ENCODE measurements at regions not wholly inside any gene's neighbourhood (a gene's known extent, or its start where the extent isn't known, plus 50 kb on each side); places are given as distances from the start of the nearest gene placed in this dataset.

DNA sequence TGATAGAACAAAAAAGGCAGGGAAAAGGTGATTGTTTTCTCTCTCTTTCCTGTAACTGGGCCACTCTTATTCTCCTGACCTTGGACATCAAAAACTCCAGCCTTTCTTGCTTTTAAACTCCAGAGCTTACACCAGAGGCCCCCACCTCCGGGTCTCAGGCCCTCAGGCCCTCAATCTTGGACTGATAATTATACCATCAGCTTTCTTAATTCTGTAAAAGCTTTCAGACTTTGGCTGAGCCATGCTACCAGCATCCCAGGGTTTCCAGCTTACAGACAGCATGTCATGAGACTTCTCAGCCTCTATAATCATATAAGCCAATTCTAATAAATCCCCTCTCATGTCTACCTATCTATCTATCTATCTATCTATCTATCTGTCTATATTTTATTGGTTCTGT lies 137.7 kb downstream of the SNX18 start:
- H3K27me3 Mint-ChIP-seq, result no peaks in the 10 kb centered on the region
- TF ChIP-seq CTCF (IDR thresholded peaks at IDR 0.05), result no peak
- peaks cover 34% of the 10 kb centered on the region for H3K4me1 Mint-ChIP-seq
- POLR2A ChIA-PET, result no interaction called here
- H3K27ac Mint-ChIP-seq, result no peak overlapping the region
- H3K9me3 Mint-ChIP-seq, result no peaks in the 10 kb centered on the region
- DNase-seq (no peak), ATAC-seq (ENCODE audit: low read depth) (no peak)
- no peaks in the 10 kb centered on the region for H3K36me3 Mint-ChIP-seq (ENCODE audit: low read depth)
- no peak overlapping the region for H3K4me3 Mint-ChIP-seq
- CTCF ChIA-PET, result no interaction called here
- intact Hi-C loops (cut with micrococcal nuclease), result no loop called here

- Mint-ChIP-seq H3K4me3 (no peak overlapping the region), H3K36me3 (ENCODE audit: low read depth) (no peaks in the 10 kb centered on the region), H3K9me3 (no peaks in the 10 kb centered on the region), H3K27me3 (no peaks in the 10 kb centered on the region), H3K27ac (no peak overlapping the region), H3K4me1 (peaks cover 40% of the 10 kb centered on the region)
- TF ChIP-seq CTCF (IDR thresholded peaks at IDR 0.05), result no peak
- intact Hi-C loops (cut with micrococcal nuclease), result no loop called here
- ChIA-PET CTCF (no interaction called here), POLR2A (no interaction called here)
- ATAC-seq (ENCODE audit: low read depth) (no peak), DNase-seq (no peak)
Observed at GRCh38 chr5:54653956-54654614, 136.5 kb downstream of the SNX18 start.

DNA sequence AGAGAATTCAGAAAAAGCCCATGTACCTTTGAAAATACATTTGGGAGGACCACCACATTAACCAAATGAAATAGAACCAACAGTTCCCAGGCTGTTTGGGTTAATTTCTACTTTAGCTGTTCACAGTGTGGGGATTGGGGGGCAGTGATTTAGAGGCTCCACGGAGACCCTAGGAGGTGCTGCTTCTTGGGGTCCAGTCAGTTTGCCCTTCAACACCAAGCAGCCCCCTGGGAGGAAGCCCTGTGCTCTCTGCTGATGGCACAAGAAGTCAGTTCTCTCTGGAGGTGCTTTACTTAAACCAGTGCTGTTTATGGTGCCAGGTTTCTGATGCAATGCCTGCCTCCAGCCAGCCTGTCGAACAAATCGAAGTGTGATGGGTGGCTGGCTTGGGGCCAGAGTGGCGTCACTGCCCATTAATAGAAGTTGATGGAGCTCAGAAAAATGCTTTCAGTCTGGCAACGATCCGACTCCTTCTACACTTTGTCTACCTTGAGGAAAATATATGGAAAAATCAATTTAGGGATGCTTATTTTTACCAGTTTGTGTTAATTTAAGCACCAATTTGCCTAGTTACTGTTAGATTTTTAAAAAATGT lies 134.0 kb downstream of the SNX18 start:
- Mint-ChIP-seq H3K4me1 (peaks cover 57% of the 10 kb centered on the region), H3K27ac (no peak overlapping the region), H3K4me3 (no peak overlapping the region), H3K9me3 (no peaks in the 10 kb centered on the region), H3K36me3 (ENCODE audit: low read depth) (no peaks in the 10 kb centered on the region), H3K27me3 (no peaks in the 10 kb centered on the region)
- ChIA-PET CTCF (interaction anchor here (0.9 kb wide), 1 partner anchor 116 kb away, joined by 3 read pairs; no protein-coding TSS in a partner anchor), POLR2A (no interaction called here)
- intact Hi-C loops (cut with micrococcal nuclease), result no loop called here
- no peak for TF ChIP-seq CTCF (IDR thresholded peaks at IDR 0.05)
- ATAC-seq (ENCODE audit: low read depth) (no peak), DNase-seq (no peak)

DNA sequence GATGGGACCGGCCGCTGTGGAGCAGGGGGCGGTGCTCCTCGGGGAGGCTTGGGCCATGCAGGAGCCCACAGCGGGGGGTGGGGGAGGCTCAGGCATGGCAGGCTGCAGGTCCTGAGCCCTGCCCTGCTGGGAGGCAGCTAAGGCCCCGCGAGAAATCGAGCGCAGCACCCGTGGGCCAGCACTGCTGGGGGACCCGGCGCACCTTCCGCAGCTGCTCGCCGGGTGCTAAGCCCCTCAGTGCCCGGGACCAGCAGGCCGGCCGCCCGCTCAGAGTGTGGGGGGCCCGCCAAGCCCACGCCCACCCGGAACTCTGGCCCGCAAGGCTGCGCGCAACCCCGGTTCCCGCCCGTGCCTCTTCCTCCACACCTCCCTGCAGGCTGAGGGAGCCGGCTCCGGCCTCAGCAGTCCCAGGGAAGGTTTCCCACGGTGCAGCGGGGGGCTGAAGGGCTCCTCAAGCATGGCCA lies 131.5 kb downstream of the SNX18 start:
- H3K27me3 Mint-ChIP-seq, result no peaks in the 10 kb centered on the region
- no peaks in the 10 kb centered on the region for H3K9me3 Mint-ChIP-seq
- H3K4me1 Mint-ChIP-seq, result peaks cover 70% of the 10 kb centered on the region
- TF ChIP-seq CTCF (IDR thresholded peaks at IDR 0.05), result no peak
- ChIA-PET CTCF (no interaction called here), POLR2A (interaction anchor here (0.7 to 1.1 kb wide), 2 partner anchors 20 to 25 kb away, joined by 3 to 4 read pairs; no protein-coding TSS in a partner anchor)
- ATAC-seq (ENCODE audit: low read depth) (no peak), DNase-seq (no peak)
- intact Hi-C loops (cut with micrococcal nuclease), result no loop called here
- no peak overlapping the region for H3K4me3 Mint-ChIP-seq
- no peaks in the 10 kb centered on the region for H3K36me3 Mint-ChIP-seq (ENCODE audit: low read depth)
- no peak overlapping the region for H3K27ac Mint-ChIP-seq

DNA sequence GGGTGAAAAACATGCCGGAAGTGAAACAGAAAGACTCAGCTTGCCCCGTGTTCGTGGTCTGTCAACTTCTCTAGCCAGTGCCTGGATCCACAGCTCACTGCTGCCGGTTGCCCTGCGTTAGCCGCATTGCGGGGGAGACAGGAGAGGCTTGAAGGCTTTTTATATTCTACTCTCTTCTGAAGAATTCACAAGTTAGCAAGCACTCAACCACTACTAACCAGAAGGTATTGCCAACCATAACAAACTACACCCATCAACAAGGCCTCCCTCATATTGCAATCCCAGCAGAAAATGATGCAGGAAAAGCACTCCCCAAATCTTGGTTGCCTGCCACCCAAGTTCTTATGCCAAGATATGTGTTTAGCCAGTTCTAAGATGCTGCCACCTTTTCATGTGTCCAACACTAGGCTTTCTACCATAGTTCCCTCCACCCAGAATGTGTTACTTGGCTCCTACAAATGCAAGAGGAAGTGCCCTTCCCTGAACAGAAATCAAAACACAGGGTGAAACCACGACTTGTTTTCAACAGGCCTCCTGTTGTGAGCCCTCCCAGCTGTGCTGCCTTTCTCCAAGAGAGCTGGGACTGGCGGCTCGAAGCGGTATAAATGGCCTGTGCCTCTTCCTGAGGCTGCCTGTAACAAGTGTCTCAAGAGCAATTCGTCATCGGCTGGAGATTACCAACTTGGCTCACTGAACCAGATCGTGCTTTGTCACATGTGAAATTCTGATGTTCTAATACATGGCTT lies 129.0 kb downstream of the SNX18 start:
- Mint-ChIP-seq H3K27ac (peak overlapping the region; percentile 93), H3K4me3 (peak overlapping the region; percentile 71), H3K27me3 (no peaks in the 10 kb centered on the region), H3K36me3 (ENCODE audit: low read depth) (no peaks in the 10 kb centered on the region), H3K9me3 (no peaks in the 10 kb centered on the region), H3K4me1 (peaks cover 69% of the 10 kb centered on the region)
- POLR2A ChIA-PET, result interaction anchor here (0.6 to 2.3 kb wide), 13 partner anchors 13 to 153 kb away, joined by 3 to 18 read pairs (median 4); partner anchors contain the start of gene SNX18
- ATAC-seq (ENCODE audit: low read depth) (peak; percentile 93), DNase-seq (peak; percentile 47)
- intact Hi-C loops (cut with micrococcal nuclease), result loop anchor here (1.0 kb wide), 7 partner anchors 28 to 199 kb away; partner anchors contain the start of gene SNX18
- CTCF ChIA-PET, result interaction anchor here (1.0 to 1.8 kb wide), 4 partner anchors 107 to 221 kb away, joined by 3 to 10 read pairs (median 7); partner anchors contain the start of gene SNX18
- no peak for TF ChIP-seq CTCF (IDR thresholded peaks at IDR 0.05)

Data from activated B cell treated with CpG ODN at 0.5 μM for 24 hours (primary cell).